DOHH2 (cell line): ENCODE measurements at regions not wholly inside any gene's neighbourhood (a gene's known extent, or its start where the extent isn't known, plus 50 kb on each side); places are given as distances from the start of the nearest gene placed in this dataset.

Source experiments
- EZH2phosphoT487 ChIP-seq: fragments of 200-600 bp; sonication (generic); IDR thresholded peaks from 2 replicates; pipeline ENCODE4 v1.6.1; 2017; ENCODE audit warnings: borderline replicate concordance, mild to moderate bottlenecking, antibody characterized with exemption, low read length, moderate library complexity, mixed read lengths
- TF ChIP-seq, protein P1 (sequence below): fragments of 200-600 bp; sonication (generic); IDR thresholded peaks from one replicate; pipeline ENCODE4 v1.5.1; 2014; ENCODE audit warnings: antibody characterized with exemption, mild to moderate bottlenecking, low read depth, low read length; ENCODE audit not compliant: poor library complexity, severe bottlenecking

DNA sequence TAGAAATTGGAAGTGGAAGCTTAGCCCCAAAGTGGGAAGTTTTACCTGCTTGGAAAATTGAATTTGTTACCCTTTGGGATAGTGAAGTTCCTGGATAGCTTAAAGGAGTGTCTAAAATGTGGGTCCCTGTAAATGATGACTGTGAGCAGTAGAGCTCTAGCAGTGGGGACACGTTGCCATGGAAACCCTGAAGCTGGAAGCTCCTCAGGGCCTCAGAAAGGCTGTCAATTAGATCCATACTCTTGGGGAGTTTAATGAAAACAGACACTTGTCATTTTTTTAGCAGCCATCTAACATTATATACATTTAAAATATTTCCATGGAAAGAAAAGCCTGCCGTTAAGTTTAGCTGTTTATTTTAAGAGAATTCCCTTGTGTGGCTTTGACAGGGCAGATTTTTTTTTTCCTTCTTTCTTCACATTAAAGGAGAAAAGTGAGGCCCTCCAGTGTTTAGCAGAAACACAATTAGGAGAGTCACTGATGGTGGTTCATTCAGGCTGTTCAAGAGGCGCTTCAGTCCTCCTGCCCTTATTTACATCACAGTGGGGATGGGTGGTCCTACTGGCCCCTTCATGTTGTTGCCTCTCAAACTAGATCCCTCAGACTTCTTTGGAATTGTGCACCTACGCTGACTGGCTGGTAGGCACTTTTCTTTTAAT, 518.4 kb downstream of the CCSER2 start:
- TF ChIP-seq, protein P1, sequence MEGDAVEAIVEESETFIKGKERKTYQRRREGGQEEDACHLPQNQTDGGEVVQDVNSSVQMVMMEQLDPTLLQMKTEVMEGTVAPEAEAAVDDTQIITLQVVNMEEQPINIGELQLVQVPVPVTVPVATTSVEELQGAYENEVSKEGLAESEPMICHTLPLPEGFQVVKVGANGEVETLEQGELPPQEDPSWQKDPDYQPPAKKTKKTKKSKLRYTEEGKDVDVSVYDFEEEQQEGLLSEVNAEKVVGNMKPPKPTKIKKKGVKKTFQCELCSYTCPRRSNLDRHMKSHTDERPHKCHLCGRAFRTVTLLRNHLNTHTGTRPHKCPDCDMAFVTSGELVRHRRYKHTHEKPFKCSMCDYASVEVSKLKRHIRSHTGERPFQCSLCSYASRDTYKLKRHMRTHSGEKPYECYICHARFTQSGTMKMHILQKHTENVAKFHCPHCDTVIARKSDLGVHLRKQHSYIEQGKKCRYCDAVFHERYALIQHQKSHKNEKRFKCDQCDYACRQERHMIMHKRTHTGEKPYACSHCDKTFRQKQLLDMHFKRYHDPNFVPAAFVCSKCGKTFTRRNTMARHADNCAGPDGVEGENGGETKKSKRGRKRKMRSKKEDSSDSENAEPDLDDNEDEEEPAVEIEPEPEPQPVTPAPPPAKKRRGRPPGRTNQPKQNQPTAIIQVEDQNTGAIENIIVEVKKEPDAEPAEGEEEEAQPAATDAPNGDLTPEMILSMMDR, result no peak
- no peak for TF ChIP-seq EZH2phosphoT487
